DMS114 treated with DMSO at 0.1 percent for 48 hours (cell line): ENCODE measurements at regions not wholly inside any gene's neighbourhood (a gene's known extent, or its start where the extent isn't known, plus 50 kb on each side); places are given as distances from the start of the nearest gene placed in this dataset.
"Not testable (repeated sequence)": the region's sequence is repeated elsewhere in the genome, so short reads cannot be mapped to it uniquely, and the experiment has no call there.

Experiments
- DNase-seq: peaks from one replicate; lab custom pipeline; 2025; ENCODE audit not compliant: unreplicated experiment; lab: John Stamatoyannopoulos, UW

DNA sequence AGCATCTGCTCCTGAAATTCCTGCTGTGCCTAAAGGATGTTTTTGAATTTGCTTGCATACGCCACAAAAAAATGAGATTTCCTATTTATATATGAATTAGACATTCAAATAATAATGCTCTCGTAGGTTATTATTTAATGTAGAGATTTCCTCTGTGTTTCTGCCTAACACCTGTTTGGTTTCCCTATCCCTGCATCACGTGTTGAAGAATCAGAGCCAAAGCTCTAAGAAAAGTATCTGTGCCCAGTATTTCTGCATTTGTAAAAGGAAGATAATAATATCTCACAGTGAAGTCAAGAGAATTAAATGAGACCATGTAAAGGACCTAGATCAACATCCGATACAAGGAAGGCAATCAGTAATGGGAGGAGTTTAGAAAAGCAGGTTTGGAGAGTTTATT lies 179.5 kb downstream of the HNRNPD start:
- no peak for DNase-seq

DNA sequence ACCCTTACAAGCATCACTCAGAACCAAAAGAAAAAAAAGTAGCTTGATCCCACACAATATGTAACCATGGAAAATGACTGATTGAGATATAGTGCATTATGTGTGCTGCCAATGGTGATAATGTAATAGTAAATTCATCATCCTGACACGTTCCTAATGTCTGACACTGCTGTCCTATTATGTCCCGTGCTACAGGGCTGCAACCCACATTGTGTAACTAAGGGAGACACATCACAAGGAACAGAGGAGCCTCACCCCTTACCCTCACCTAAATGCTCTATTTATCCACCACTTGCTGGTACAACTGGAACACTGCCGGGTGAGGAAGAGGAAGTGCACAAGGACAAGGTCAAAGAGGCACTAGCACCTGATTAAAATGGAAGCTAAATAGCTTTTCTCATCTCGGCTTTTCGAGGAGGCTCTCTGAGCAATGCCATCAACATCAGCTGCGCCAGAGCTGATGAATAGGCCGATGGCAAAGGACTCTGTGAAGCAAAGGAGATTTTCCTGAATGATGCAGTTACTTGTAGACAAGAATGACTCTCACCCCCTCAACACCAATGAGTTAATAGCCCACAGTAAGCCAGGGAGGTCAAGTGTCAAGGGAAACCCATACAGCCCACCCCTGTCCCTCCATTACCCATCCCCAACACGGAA lies 181.6 kb downstream of the HNRNPD start:
- DNase-seq, result no peak

DNA sequence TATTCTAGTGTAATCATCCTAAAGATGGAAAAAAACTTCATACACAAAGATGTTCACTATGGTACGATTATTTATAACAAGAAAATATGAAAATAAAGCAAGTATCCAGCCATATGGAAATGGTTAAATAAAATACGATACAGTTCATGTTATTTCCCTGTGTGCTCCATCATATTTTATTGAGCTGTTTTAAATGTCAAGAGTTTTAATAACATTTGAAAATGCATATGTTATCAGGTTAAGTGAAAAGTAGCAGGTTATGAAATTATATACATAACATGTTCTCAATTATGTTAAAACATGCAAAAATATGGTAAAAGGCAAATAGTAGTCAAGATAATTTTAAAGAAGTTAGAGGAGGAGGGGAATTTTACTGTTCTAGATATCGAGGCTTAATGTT lies 192.0 kb downstream of the HNRNPD start:
- no peak for DNase-seq

DNA sequence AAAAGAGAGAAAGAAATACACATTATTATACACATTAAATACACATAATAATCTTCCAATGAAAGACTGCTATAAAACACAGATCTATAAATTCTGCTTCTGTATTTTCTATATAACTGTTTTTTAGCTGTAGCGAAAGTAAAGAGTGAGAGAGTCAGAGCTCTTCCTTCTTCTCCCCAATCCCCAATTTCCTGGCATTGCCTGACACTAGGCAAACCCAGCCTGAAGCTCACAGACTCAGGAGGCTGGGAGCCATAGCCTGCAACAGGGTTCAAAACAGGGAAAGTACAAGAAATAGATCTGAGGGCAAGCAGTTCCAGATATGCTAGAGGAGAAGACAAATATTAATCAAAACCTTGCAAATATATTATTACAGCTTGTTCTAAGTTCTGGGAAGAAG lies 201.6 kb downstream of the HNRNPD start:
- no peak for DNase-seq

DNA sequence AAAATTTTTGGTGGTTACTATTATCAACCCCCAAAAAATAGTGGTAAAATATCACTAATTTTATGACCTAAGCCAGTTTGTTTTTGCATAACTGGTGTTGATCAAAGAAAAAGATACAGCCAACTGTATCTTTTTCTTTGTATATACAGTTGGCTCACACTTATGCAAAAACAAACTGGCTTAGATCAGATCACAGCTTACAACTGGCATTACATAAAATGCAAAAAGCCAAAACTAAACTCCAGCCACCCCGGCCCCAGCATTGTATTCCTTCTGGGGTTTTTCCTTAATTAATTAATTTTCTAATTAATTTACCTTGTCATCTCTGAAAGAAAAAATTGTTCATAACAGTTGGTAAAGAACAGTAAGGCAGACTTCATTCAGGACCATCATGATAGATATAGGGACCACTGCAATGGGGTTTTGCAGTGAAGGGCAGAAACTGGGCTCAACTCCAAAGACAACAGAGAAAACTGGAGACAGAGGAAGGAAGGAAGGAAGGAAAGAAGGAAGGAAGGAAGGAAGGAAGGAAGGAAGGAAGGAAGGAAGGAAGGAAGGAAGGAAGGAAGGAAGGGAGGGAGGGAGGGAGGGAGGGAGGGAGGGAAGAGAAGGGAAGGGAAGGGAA lies 202.1 kb downstream of the HNRNPD start:
- no peak for DNase-seq

DNA sequence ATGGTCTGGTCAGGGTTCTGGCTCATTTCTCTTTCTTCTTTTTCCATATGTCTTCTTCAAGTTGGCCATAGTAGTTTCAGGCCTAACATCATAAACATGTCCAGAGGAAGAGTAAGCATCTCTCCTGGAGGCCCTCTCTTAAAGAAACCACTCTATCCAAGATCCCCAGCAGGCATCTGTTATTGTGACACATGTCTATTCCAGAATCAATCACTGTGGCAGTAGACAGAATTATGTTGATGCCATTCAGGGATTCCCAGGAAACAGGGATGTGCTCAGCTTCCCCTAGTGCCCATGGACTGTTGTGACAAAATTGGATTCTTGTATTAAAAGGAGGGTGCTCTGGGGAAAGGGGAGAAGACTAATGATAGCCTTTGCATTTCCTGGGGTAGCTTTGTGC lies 224.0 kb downstream of the HNRNPD start:
- DNase-seq, result no peak

DNA sequence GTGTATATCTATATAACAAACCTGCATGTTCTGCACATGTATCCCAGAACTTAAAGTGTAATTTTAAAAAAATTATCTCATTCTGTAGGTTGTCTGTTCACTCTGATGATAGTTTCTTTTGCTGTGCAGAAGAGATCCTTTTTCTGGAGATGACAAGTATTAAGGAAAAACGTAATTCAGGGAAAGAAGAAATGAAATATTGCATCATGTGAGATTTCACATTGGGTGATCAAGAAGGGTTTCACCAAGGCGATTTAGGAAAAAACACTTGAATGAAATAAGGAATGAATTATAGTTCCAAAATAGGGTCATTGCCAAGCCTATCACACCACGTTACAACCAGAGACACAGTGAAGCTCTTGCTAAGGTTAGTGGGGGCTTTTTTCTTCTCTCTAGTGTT lies 227.9 kb downstream of the HNRNPD start:
- DNase-seq, result no peak

DNA sequence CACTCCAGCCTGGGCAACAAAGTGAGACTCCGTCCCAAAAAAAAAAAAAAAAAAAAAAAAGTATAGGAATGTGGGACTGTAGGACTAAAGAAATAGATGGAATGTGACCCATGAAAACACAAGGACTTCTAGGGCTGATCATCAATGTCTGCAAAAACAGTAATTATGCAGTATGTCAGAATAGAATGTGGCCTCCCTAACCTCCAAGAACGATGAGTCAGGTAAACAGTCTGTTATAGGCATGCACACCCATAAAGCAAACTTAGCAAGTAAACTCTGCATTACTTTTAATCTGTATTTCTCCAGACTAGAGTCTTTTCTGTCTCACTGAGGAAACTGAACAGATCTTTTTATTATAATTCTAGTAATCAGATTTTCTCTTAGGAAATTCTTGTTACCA lies 233.4 kb downstream of the HNRNPD start:
- no peak for DNase-seq

DNA sequence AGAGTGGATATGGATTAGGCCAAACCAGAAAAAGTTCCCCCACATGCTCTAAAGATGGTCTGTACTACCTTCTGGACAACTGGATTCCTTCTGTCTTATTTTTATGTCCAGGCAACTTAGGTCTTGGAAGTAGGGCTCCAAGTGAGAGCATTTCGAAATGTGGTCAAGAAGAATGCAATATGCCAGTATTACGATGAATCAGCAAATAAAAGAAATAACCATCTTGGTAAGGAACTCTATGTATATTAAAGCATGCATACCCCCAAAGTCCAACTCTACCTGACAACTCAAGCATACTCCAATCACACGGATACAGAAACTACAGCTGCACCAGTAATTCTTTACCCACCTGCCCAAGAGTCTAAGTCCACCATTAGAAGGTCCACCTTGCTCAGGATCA lies 234.5 kb downstream of the HNRNPD start:
- DNase-seq, result no peak

DNA sequence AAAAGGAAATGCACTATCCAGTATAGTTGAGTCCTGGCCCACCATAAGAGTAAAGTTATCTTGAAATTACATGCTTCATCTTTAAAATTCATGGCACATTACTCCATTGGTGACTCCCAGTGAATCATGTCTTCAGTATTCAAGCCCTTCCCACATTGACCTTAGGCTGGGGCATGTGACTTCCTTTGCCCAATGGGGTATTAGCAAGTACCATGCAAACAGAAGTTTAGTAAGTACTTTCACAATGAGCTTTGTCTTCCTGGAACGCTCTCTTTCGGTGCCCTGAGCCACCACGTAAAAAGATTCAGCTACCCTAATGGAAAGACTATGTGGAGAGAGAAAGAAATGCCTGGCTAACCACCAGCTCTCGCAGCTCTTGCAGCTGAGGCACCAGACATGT lies 235.4 kb downstream of the HNRNPD start:
- no peak for DNase-seq

DNA sequence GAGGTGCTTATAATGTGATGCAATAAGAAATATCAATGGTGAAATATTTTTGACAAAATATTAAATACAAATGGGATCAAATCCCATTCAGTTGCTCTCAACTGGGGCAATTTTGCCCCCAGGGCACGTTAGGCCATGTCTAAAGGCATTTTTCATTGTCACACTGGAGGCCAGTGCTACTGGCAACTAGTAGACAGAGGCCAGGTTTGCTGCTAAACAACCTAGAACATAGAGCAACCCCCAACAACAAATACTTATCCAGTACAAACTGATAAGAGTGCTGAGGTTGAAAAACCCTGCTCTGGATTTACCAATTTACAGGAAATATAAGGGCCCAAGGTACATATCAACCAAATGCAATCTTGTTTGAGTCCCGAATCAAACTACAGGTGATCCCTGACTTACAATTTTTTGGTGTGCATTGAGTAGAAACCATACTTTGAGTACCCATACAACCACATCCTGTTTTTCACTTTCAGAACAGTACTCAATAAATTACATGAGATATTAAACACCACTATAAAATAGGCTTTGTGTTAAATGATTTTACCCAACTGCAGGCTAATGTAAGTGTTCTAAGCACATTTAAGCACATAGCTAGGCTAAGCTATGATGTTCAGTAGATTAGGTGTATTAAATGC lies 237.5 kb downstream of the HNRNPD start:
- DNase-seq, result no peak

DNA sequence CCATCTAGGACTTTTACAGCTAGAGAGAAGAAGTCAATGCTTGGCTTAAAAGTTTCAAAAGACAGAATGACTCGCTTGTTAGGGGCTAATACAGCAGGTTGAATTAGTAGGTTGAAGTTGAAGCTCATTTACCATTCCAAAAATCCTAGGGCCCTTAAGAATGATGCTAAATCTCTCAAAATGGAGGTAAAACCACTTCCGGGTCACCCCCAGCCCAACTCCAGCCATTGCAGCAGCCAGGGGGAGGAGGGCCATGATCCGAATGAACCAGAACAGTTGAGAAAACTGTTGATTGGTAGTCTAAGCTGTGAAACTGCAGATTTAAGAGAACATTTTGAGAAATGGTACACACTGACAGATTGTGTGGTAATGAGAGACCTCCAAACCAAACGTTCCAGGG lies 245.4 kb downstream of the HNRNPD start:
- no peak for DNase-seq

DNA sequence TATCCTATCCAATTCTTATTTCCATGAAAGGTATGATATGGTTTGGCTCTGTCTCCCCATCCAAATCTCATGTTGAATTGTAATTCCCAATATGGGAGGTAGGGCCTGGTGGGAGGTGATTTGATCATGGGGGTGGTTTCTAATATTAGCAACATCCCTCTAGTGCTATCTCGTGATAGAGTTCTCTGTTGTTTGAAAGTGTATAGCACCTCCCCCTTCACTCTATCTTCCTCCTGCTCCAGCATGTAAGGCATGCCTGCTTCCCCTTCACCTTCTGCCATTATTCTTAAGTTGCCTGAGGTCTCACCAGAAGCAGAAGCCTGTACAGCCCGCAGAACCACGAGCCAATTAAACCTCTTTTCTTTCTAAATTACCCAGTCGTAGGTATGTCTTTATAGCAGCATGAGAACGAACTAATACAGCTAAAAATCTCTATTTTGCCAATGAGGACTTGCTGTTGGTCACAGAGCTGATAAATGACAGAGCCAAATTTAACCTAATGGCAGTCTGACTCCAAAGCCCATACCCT lies 247.2 kb downstream of the HNRNPD start:
- DNase-seq, result no peak

DNA sequence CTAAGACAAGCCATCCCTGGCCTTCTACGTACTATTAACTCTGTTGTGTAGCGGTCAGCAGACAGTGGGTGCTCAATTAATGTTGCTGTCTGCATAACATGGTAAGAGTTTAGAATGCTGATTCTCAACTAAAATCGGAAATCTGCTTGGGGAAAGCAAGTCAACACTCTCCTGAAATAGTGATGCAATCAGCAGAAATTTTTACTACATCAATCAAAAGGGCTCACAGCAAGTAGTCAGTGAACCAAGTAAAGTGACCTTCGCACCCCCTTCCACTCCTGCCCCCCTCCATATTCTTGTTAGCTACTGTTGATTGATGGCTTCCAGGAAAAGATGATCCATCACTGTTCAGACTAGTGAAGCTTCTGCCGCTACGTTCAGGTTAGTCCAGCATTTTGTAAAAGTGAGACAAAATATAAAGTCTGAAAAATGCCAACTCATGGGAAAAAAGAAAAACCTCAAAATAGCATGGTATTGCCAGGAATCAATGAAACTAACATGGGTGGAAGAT lies 247.9 kb downstream of the HNRNPD start:
- no peak for DNase-seq

DNA sequence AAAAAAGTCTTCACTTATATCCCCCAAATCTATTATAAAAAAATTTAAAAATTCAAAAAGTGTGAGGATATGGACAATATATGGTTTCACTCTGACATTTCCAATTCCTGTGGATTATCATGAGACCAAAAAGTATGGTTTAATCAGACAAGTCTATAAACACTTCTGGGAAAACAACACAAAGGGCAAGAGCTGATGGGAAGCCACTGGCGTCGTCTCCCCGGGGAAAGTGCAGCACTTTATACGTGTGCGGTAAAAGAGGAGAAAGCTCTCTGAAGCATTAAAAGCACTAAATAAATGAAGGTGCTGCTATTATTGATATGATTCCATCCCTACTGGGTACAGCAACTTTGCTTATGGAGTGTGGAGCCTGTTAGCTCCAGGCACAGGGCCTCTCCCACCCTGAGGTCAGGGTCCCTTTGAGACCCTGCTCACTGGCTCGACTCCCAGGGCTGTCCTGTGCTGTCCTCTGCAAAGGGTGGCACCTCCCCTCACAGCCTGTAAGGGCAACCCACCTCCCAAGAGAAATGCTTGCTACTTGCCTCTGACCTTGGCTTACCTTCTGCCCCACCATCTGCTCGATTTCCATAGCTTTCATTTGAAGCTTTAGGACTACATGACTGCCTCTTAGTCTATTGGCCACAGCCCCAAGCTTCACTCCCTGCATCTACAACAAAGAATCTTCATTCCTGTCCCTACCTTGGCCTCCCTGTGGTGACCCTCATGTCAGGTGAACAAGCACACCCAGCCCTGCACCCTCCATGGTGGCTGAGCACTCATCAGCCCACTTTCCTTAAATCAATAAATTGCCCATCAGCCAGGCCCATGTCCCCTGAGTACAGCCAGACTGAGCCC lies 248.6 kb downstream of the HNRNPD start:
- no peak for DNase-seq

DNA sequence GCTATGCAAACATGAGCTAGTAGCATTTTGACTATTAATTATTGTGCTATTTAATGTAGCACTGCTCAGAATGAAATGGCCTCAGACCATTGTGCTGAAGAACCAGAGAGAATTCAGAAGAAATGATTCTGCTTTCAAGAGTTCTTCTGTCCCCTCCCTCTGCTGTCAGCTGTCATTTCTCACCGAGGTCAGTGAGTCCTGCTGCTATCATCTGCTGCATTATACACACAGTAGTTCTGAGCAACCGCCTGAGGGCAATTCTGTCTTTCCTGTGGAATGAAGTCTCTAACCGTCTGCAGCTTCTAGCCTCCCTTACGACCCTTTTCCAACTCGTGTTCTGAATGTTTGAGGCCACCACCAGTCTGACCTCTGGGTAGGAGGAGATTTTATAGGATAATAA lies 249.4 kb downstream of the HNRNPD start:
- DNase-seq, result no peak

DNA sequence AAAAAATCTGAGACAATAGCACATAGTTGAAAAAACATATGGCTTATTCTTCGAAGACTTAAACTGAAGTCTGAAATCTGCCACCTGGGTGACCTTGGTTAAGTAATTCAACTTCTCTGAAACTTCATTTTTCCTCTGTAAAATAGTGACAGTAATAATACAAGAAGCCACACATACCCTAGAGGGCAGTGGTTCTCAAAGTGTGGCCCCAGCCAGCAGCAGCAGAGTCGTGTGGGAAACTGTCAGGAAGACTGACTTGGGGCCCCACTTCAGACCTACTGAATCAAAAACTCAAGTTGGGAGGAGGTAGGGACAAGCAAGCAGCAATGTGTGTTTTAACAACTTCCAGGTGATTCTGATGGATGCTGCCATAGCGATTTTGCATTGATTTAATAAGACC lies 249.9 kb downstream of the HNRNPD start:
- no peak for DNase-seq

DNA sequence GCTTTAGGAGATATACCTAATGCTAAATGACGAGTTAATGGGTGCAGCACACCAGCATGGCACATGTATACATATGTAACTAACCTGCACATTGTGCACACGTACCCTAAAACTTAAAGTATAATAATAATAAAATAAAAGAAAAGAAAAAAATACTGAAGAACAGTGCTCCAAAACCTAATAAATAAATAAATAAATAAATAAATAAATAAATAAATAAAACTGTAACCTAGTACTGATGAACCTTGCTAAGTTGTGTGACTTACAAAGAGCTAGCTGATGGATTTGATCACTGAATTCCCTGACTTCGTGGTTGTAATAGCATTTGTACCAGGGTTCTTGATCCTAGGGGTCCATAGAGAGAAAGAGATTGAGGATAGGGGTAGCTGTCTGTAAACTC lies 258.6 kb downstream of the HNRNPD start:
- DNase-seq, result not testable (repeated sequence)

DNA sequence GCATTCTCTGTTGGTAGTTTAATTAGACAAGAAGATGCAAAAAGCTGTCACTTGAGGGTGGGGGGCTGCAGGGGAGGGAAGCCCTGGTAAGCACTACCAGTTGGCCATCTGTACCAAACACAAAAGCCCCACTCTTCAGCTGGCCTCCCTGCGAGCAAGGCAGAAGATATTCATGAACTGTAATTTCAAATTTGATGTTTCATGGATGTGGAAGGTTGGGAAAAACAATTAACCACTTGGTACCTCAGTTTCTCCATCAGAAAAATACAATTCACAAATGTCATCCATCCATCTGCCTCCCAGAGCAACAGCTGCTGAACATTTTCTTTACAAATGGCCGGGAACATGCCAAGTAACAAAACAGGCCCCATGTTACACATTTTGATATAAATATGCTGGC lies 265.3 kb downstream of the HNRNPD start:
- no peak for DNase-seq

DNA sequence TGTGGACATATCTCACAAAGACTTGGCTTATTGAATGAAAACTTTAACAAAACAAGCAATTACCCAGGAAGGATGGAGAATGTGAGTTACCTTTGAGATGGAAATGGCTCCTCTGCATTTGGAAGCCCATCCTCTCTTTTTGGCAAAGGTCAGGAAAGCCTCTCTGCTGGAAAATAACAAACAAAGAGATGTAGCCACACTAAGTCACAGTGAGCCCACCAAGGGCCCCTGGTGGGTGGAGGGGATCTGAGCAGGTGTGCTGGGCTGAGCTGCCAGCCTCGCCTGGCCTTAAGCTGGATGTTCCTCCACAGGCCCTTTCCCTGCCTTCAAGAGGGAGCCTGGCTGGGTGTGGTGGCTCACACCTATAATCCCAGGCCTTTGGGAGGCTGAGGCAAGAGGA lies 269.2 kb downstream of the HNRNPD start:
- DNase-seq, result no peak

DNA sequence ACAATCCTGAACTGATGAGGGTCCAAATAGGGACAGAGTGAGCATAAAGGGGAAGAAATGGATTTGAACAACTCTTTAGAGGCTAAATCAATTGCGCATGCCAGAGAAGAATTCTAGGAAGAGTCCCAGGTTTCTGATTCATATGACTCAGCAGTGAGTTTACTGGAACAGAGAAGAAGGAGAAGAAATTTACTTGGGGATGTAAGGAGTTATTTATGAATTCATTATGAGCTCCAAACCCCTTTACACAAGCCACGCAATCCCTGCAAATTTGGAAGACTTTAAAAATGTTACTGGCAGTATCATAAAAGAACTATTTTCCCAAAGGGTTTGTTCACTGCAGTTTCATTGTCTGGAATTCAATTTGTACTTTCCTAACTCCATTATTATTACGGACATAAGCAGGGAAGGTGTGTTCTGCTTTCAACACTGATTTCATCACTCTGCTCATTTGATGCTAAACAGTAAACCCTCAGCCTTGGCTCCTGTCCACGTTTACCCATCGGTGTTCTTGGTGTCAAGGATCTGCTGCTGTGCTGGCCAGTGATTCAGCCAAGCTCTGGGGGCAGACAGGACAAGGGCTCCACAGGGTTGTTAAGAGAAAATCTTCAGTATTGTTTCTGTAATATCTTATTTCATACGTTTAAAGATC lies 273.7 kb downstream of the HNRNPD start:
- DNase-seq, result no peak
